AG10803 (cell line): ENCODE measurements at regions not wholly inside any gene's neighbourhood (a gene's known extent, or its start where the extent isn't known, plus 50 kb on each side); places are given as distances from the start of the nearest gene placed in this dataset.

ENCODE experiments used
- DNase-seq: peaks from one replicate; pipeline ENCODE4 v3.0.0; 2010; ENCODE audit warnings: low read depth
- H3K4me3 ChIP-seq: 2 replicates; pipeline ENCODE4 v1.5.1; 2011; ENCODE audit warnings: mild to moderate bottlenecking, low read length, control low read depth
- TF ChIP-seq, protein P1 (sequence below): conservative IDR thresholded peaks from 2 replicates; pipeline ENCODE4 v1.5.1; 2011; ENCODE audit warnings: mild to moderate bottlenecking, low read length, control low read depth, inconsistent platforms

DNA sequence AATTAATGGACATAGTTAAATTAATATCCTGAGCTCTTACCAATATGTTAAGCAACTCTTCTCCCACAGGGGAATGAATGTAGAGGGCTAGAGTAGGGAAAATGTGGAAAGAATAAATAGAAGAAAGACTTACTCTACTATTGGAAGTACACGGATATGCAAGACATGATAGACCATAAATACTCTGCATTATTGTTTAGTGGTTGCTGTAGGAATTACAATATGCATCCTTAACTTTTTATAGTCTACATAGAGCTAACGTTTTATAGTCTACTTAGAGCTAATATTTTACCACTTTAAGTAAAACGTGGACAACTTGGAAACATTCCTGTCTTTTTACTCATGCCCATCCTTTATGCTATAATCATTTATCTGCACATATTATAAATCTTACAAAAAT is 163.8 kb upstream of the GALNT5 start:
- no peak overlapping the region for H3K4me3 ChIP-seq
- no peak for DNase-seq
- TF ChIP-seq, protein P1, sequence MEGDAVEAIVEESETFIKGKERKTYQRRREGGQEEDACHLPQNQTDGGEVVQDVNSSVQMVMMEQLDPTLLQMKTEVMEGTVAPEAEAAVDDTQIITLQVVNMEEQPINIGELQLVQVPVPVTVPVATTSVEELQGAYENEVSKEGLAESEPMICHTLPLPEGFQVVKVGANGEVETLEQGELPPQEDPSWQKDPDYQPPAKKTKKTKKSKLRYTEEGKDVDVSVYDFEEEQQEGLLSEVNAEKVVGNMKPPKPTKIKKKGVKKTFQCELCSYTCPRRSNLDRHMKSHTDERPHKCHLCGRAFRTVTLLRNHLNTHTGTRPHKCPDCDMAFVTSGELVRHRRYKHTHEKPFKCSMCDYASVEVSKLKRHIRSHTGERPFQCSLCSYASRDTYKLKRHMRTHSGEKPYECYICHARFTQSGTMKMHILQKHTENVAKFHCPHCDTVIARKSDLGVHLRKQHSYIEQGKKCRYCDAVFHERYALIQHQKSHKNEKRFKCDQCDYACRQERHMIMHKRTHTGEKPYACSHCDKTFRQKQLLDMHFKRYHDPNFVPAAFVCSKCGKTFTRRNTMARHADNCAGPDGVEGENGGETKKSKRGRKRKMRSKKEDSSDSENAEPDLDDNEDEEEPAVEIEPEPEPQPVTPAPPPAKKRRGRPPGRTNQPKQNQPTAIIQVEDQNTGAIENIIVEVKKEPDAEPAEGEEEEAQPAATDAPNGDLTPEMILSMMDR, result no peak; the same call in 1 of the 2 replicates

DNA sequence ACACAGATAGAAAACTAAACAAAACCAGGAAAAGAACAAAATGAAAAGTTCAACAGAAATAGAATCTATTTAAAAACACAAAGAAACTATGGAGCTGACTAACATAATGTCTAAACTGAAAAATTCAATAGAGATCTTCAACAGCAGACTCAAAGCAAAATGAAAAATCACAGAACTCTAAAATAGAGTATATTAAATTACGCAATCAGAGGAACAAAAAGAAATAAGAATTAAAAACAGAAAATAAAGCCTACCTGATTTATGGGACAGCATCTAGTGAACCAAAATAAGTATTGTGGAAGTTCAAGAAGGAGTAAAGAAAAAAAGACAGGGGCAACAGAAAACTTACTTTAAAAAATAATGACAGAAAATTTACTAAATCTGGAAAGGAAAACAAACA is 152.1 kb upstream of the GALNT5 start:
- TF ChIP-seq, protein P1, result no peak
- no peak for DNase-seq
- H3K4me3 ChIP-seq, result no peak overlapping the region

DNA sequence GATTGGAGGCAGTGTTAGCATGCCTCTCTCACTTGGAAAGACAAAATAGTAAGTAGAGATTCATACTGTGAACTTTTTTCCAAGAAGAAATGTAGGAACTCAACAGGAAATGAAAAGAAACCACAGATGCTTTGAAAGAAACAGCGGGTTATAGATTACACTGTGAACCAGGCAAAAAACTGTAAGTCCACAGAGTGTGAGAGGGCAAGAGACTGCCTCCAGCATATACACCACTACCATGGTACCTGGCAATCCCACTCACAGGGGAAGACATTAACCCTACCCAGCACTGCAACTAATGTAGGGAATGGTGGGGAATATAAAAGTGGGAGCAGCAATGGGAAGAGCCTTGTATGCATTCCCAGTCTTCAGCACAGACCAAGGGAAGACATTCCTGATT is 150.6 kb upstream of the GALNT5 start:
- DNase-seq, result no peak
- no peak overlapping the region for H3K4me3 ChIP-seq
- TF ChIP-seq, protein P1, result no peak

DNA sequence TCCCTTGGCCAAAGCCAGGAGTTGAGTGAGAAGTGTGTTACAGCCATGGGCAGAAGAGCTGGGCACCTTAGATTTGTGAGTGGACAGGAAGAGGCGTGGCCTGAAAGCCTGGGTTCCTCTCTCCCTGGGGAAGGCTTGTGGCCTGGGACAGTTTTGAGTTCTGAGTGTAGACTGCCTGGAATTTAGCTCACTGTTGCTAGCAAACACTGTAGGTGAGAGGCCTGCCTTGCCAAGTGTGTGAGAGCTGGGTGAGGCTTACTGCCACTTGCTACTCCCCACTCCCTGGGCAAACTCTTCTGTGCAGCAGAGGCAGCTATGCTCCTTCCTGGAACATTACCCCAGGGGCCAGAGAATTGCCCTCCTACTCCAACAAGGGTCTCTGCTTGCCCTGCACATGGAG is 150.0 kb upstream of the GALNT5 start:
- TF ChIP-seq, protein P1, result no peak
- no peak overlapping the region for H3K4me3 ChIP-seq
- no peak for DNase-seq

DNA sequence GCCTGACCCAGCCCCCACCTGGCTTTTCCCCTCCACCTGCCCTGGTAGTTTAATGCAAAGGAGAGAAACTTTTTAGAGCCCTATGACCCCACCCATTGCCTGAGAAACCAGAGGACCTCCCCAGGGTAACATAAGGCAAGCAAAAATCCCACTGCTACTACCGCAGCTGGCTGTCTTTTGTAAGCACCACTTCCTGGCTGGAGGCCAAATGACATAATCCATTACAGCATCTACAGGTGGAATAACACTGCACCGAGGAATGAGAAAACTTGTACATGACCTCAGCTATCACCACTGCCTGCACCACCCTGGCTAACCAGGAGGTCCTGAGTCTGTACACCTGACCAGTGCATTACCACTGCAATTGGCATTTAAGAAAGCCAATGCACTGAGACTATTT is 149.6 kb upstream of the GALNT5 start:
- TF ChIP-seq, protein P1, result no peak
- DNase-seq, result no peak

DNA sequence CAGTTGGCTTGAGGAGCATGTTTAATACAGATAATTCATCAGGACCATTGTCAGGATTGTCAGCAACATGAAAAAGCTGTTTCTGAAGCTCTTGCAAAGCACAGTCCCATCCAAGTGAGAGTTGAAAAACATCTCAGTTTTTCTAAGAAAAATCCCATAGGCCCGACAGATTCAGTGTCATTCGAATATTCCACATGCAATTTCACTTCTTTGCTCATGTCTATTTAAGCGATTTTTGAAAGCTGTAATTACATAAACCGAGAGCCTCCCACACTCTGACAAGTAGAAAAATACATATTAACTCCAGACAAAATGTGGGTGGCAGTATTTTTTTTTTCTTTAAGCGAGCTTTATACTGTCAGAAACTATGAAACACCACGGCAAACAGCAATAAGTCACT is 134.7 kb upstream of the GALNT5 start:
- no peak for DNase-seq
- TF ChIP-seq, protein P1, result no peak
- H3K4me3 ChIP-seq, result no peak overlapping the region

More for the DNA sequence above, 149.6 kb upstream of the GALNT5 start:
- H3K4me3 ChIP-seq, result no peak overlapping the region

DNA sequence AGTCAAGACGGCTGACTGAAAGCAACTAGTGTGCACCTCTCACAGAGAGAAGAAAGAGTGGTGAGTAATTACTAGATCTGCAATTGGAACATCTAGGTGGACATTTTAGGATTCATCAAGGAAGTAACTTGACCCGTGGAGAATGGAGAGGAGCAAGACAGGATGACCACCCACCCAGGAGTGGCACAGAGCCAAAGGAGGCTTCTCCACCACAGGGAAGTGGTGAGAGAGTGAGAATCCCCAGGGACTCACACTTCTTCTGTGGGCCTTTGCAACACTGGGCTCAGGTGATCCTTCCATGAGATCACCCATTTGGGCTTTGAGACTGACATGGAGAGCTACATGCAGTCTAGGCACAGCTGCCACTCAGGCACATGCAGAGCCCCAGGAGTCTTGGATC is 132.8 kb upstream of the GALNT5 start:
- no peak for DNase-seq
- no peak overlapping the region for H3K4me3 ChIP-seq
- TF ChIP-seq, protein P1, result no peak
